ENCODE measurements at regions not wholly inside any gene's neighbourhood (a gene's known extent, or its start where the extent isn't known, plus 50 kb on each side); places are given as distances from the start of the nearest gene placed in this dataset.

- no peak for TF ChIP-seq CTCF (conservative IDR thresholded peaks at IDR 0.05 in 1 of 2, IDR thresholded peaks at IDR 0.05 in 1 of 2; ENCODE audit: low read depth in 1 of 2, low read length in 2 of 2)
- no peak for TF ChIP-seq EZH2 (IDR thresholded peaks at IDR 0.05; ENCODE audit: low read length, missing control alignments)
Measured at GRCh38 chr5:174418809-174419539, 305.4 kb upstream of the MSX2 start.
